ENCODE measurements at regions not wholly inside any gene's neighbourhood (a gene's known extent, or its start where the extent isn't known, plus 50 kb on each side); places are given as distances from the start of the nearest gene placed in this dataset.

DNA sequence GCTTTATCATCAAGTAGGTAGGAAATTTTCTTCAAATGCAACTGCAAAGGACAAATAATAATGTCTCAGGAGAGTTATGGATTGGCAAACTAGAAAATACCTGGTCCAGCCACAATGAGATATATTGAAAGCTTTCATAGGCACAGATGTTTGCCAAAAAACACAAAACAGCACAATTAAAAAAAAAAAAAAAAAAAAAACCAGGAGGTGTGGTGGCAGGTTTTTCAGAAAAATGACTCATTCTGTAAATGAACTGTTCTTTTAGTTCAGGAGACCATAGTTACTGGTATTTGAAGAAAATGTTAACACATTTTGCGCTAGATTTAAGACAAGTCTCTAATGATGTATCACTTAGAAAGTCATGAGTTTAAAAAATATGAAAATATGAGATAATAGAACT, 55.0 kb upstream of the JCAD start:
- TF ChIP-seq GATA2 (IDR thresholded peaks at IDR 0.05; ENCODE audit: low read depth, low read length) (no peak), GATA3 (IDR thresholded peaks at IDR 0.05; ENCODE audit: low read depth, low read length) (no peak)
